GM12874 (cell line): ENCODE measurements at regions not wholly inside any gene's neighbourhood (a gene's known extent, or its start where the extent isn't known, plus 50 kb on each side); places are given as distances from the start of the nearest gene placed in this dataset.

Experiments
- CTCF ChIP-seq: IDR thresholded peaks from 2 replicates; pipeline ENCODE4 v1.5.1; 2011; ENCODE audit warnings: low read depth, mild to moderate bottlenecking, control low read depth, low read length, moderate library complexity; ENCODE audit not compliant: insufficient read depth

GRCh38 chr11:119941636-119942411, 196.1 kb downstream of the TRIM29 start:
- no peak for TF ChIP-seq CTCF

GRCh38 chr11:119941171-119941570, 196.7 kb downstream of the TRIM29 start:
- no peak for TF ChIP-seq CTCF

GRCh38 chr11:119940401-119940976, 197.4 kb downstream of the TRIM29 start:
- TF ChIP-seq CTCF, result no peak

- TF ChIP-seq CTCF, result no peak
These were observed 200.5 kb downstream of the TRIM29 start for GRCh38 chr11:119937412-119937811.

- TF ChIP-seq CTCF, result no peak
These were observed 201.5 kb downstream of the TRIM29 start for GRCh38 chr11:119936426-119936825.

- no peak for TF ChIP-seq CTCF
These were observed 202.5 kb downstream of the TRIM29 start for GRCh38 chr11:119935349-119935925.

GRCh38 chr11:119934866-119935265, 203.0 kb downstream of the TRIM29 start:
- no peak for TF ChIP-seq CTCF
